Natural killer cell treated with Interleukin-12 subunit alpha and Interleukin-12 subunit beta and Interleukin-15 and Interleukin-18, amount 100 ng/mL, for 72 hours (primary cell): ENCODE measurements at regions not wholly inside any gene's neighbourhood (a gene's known extent, or its start where the extent isn't known, plus 50 kb on each side); places are given as distances from the start of the nearest gene placed in this dataset.

Experiments used
- ATAC-seq, 2 donors: fragments of 150-1000 bp; cut with Tn5 transposase in 1 of 2; sonication (Bioruptor Pico), chemical (Tn5 transposase) in 1 of 2; 2 replicates each; pipeline ENCODE4 v1.10.0; 2021
- DNase-seq: peaks from one replicate; pipeline ENCODE4 v3.0.0; 2022; ENCODE audit warnings: low spot score
- H3K27ac Mint-ChIP-seq, 2 donors: 1 replicate in 1 of 2; 2 replicates in 1 of 2; pipeline ENCODE4 v1.8.0; 2022; ENCODE audit warnings: mixed read lengths in 2 of 2, mild to moderate bottlenecking in 1 of 2, moderate library complexity in 1 of 2
- H3K27me3 Mint-ChIP-seq, 2 donors: 1 replicate in 1 of 2; 2 replicates in 1 of 2; pipeline ENCODE4 v1.8.0; 2022; ENCODE audit warnings: mixed read lengths in 2 of 2
- H3K36me3 Mint-ChIP-seq: one replicate; pipeline ENCODE4 v1.8.0; 2022; ENCODE audit warnings: mixed read lengths
- H3K4me1 Mint-ChIP-seq, 2 donors: 1 replicate in 1 of 2; 2 replicates in 1 of 2; pipeline ENCODE4 v1.8.0; 2022; ENCODE audit warnings: low read depth in 2 of 2, mixed read lengths in 2 of 2, mild to moderate bottlenecking in 1 of 2
- H3K4me3 Mint-ChIP-seq: one replicate; pipeline ENCODE4 v1.8.0; 2022; ENCODE audit warnings: mixed read lengths
- H3K9me3 Mint-ChIP-seq: 2 replicates; pipeline ENCODE4 v1.8.0; 2022; ENCODE audit warnings: mixed read lengths

- Mint-ChIP-seq H3K4me1 (no peaks in the 10 kb centered on the region), H3K4me3 (no peak overlapping the region), H3K27ac (no peak overlapping the region), H3K9me3 (peaks cover 20% of the 10 kb centered on the region), H3K36me3 (peaks cover 2% of the 10 kb centered on the region), H3K27me3 (no peaks in the 10 kb centered on the region)
- DNase-seq (no peak), ATAC-seq (no peak)
Observed at GRCh38 chr4:134691915-134692314, 490.3 kb upstream of the PABPC4L start.

- Mint-ChIP-seq H3K4me3 (no peak overlapping the region), H3K27ac (no peak overlapping the region), H3K27me3 (no peaks in the 10 kb centered on the region), H3K36me3 (peaks cover 4% of the 10 kb centered on the region), H3K9me3 (peaks cover 29% of the 10 kb centered on the region), H3K4me1 (no peaks in the 10 kb centered on the region)
- no peak for DNase-seq
- ATAC-seq, result no peak
Observed at GRCh38 chr4:134687646-134688628, 486.3 kb upstream of the PABPC4L start.

- ATAC-seq (no peak), DNase-seq (no peak)
- Mint-ChIP-seq H3K27ac (no peak overlapping the region), H3K36me3 (peaks cover 9% of the 10 kb centered on the region), H3K9me3 (peaks cover 21% of the 10 kb centered on the region), H3K4me3 (no peak overlapping the region), H3K27me3 (no peaks in the 10 kb centered on the region), H3K4me1 (no peaks in the 10 kb centered on the region)
Observed at GRCh38 chr4:134677209-134677814, 475.7 kb upstream of the PABPC4L start.

- H3K36me3 Mint-ChIP-seq, result no peaks in the 10 kb centered on the region
- H3K27ac Mint-ChIP-seq, result no peak overlapping the region
- no peak overlapping the region for H3K4me3 Mint-ChIP-seq
Observed at GRCh38 chr4:134668237-134668636, 466.6 kb upstream of the PABPC4L start.

GRCh38 chr4:134666640-134667039 lies 465.1 kb upstream of the PABPC4L start:
- no peaks in the 10 kb centered on the region for H3K36me3 Mint-ChIP-seq
- H3K4me1 Mint-ChIP-seq, result no peaks in the 10 kb centered on the region
- H3K9me3 Mint-ChIP-seq, result peaks cover 4% of the 10 kb centered on the region
- H3K4me3 Mint-ChIP-seq, result no peak overlapping the region
- DNase-seq, result no peak
- ATAC-seq, result no peak
- H3K27me3 Mint-ChIP-seq, result no peaks in the 10 kb centered on the region
- no peak overlapping the region for H3K27ac Mint-ChIP-seq

More at GRCh38 chr4:134668237-134668636, 466.6 kb upstream of the PABPC4L start:
- DNase-seq, result no peak
- Mint-ChIP-seq H3K4me1 (no peaks in the 10 kb centered on the region), H3K27me3 (no peaks in the 10 kb centered on the region), H3K9me3 (peaks cover 4% of the 10 kb centered on the region)
- no peak for ATAC-seq

GRCh38 chr4:134665429-134665828 lies 463.8 kb upstream of the PABPC4L start:
- H3K4me1 Mint-ChIP-seq, result no peaks in the 10 kb centered on the region
- ATAC-seq (no peak), DNase-seq (no peak)
- no peaks in the 10 kb centered on the region for H3K36me3 Mint-ChIP-seq
- no peaks in the 10 kb centered on the region for H3K27me3 Mint-ChIP-seq
- H3K4me3 Mint-ChIP-seq, result no peak overlapping the region
- H3K9me3 Mint-ChIP-seq, result peaks cover 4% of the 10 kb centered on the region
- no peak overlapping the region for H3K27ac Mint-ChIP-seq

GRCh38 chr4:134663742-134664141 lies 462.2 kb upstream of the PABPC4L start:
- ATAC-seq (no peak), DNase-seq (no peak)
- H3K4me1 Mint-ChIP-seq, result no peaks in the 10 kb centered on the region
- no peaks in the 10 kb centered on the region for H3K9me3 Mint-ChIP-seq
- no peaks in the 10 kb centered on the region for H3K27me3 Mint-ChIP-seq
- no peaks in the 10 kb centered on the region for H3K36me3 Mint-ChIP-seq
- no peak overlapping the region for H3K27ac Mint-ChIP-seq
- no peak overlapping the region for H3K4me3 Mint-ChIP-seq

- no peaks in the 10 kb centered on the region for H3K4me1 Mint-ChIP-seq
- H3K9me3 Mint-ChIP-seq, result peaks cover 7% of the 10 kb centered on the region
- ATAC-seq (no peak), DNase-seq (no peak)
- no peak overlapping the region for H3K4me3 Mint-ChIP-seq
- H3K36me3 Mint-ChIP-seq, result no peaks in the 10 kb centered on the region
- H3K27ac Mint-ChIP-seq, result no peak overlapping the region
- no peaks in the 10 kb centered on the region for H3K27me3 Mint-ChIP-seq
Observed at GRCh38 chr4:134650461-134650860, 448.9 kb upstream of the PABPC4L start.

GRCh38 chr4:134645778-134646177 lies 444.2 kb upstream of the PABPC4L start:
- Mint-ChIP-seq H3K36me3 (peaks cover 8% of the 10 kb centered on the region), H3K4me3 (no peak overlapping the region), H3K4me1 (no peaks in the 10 kb centered on the region), H3K27me3 (no peaks in the 10 kb centered on the region), H3K27ac (no peak overlapping the region), H3K9me3 (peaks cover 13% of the 10 kb centered on the region)
- DNase-seq, result no peak
- ATAC-seq, result no peak

GRCh38 chr4:134636338-134637051 lies 434.9 kb upstream of the PABPC4L start:
- ATAC-seq (no peak), DNase-seq (no peak)
- Mint-ChIP-seq H3K27ac (no peak overlapping the region), H3K4me3 (no peak overlapping the region), H3K9me3 (peaks cover 8% of the 10 kb centered on the region), H3K36me3 (no peaks in the 10 kb centered on the region), H3K4me1 (no peaks in the 10 kb centered on the region), H3K27me3 (no peaks in the 10 kb centered on the region)

GRCh38 chr4:134634301-134634700 lies 432.7 kb upstream of the PABPC4L start:
- no peak for ATAC-seq
- H3K9me3 Mint-ChIP-seq, result peaks cover 8% of the 10 kb centered on the region
- DNase-seq, result no peak
- H3K36me3 Mint-ChIP-seq, result no peaks in the 10 kb centered on the region
- H3K27ac Mint-ChIP-seq, result no peak overlapping the region
- H3K4me1 Mint-ChIP-seq, result no peaks in the 10 kb centered on the region
- H3K27me3 Mint-ChIP-seq, result no peaks in the 10 kb centered on the region
- H3K4me3 Mint-ChIP-seq, result no peak overlapping the region

GRCh38 chr4:134632056-134632455 lies 430.5 kb upstream of the PABPC4L start:
- no peaks in the 10 kb centered on the region for H3K4me1 Mint-ChIP-seq

GRCh38 chr4:134628066-134628465 lies 426.5 kb upstream of the PABPC4L start:
- DNase-seq, result no peak
- H3K9me3 Mint-ChIP-seq, result peaks cover 4% of the 10 kb centered on the region
- H3K27me3 Mint-ChIP-seq, result no peaks in the 10 kb centered on the region
- H3K27ac Mint-ChIP-seq, result no peak overlapping the region
- no peak for ATAC-seq
- H3K36me3 Mint-ChIP-seq, result peaks cover 7% of the 10 kb centered on the region
- H3K4me3 Mint-ChIP-seq, result no peak overlapping the region
- no peaks in the 10 kb centered on the region for H3K4me1 Mint-ChIP-seq

More at GRCh38 chr4:134632056-134632455, 430.5 kb upstream of the PABPC4L start:
- Mint-ChIP-seq H3K27ac (no peak overlapping the region), H3K27me3 (no peaks in the 10 kb centered on the region), H3K4me3 (no peak overlapping the region), H3K36me3 (no peaks in the 10 kb centered on the region), H3K9me3 (peaks cover 4% of the 10 kb centered on the region)
- DNase-seq, result no peak
- ATAC-seq, result no peak

GRCh38 chr4:134627366-134627765 lies 425.8 kb upstream of the PABPC4L start:
- Mint-ChIP-seq H3K9me3 (peaks cover 8% of the 10 kb centered on the region), H3K27ac (no peak overlapping the region), H3K4me3 (no peak overlapping the region), H3K27me3 (no peaks in the 10 kb centered on the region), H3K36me3 (peaks cover 7% of the 10 kb centered on the region), H3K4me1 (no peaks in the 10 kb centered on the region)
- DNase-seq (no peak), ATAC-seq (no peak)
